GM12864 (cell line): ENCODE measurements at regions not wholly inside any gene's neighbourhood (a gene's known extent, or its start where the extent isn't known, plus 50 kb on each side); places are given as distances from the start of the nearest gene placed in this dataset.

Source experiments
- DNase-seq: peaks from one replicate; pipeline ENCODE4 v3.0.0-alpha.2; 2011; ENCODE audit warnings: low read depth
- H3K4me3 ChIP-seq: 2 replicates; pipeline ENCODE4 v1.5.1; 2011; ENCODE audit warnings: mild to moderate bottlenecking, low read depth, low read length, control low read depth
- CTCF ChIP-seq: IDR thresholded peaks from 2 replicates; pipeline ENCODE4 v1.5.1; 2011; ENCODE audit warnings: low read depth, mild to moderate bottlenecking, moderate library complexity, low read length, control low read depth, inconsistent platforms; ENCODE audit errors: missing control alignments

GRCh38 chr10:78374331-78375028 is 340.8 kb downstream of the RPS24 start:
- TF ChIP-seq CTCF = no peak
- DNase-seq = no peak
- H3K4me3 ChIP-seq = no peak overlapping the region

- no peak for DNase-seq
- TF ChIP-seq CTCF = no peak
- no peak overlapping the region for H3K4me3 ChIP-seq
Observed at GRCh38 chr10:78375854-78376785, 342.5 kb downstream of the RPS24 start.

- DNase-seq = no peak
- TF ChIP-seq CTCF = no peak
- no peak overlapping the region for H3K4me3 ChIP-seq
Observed at GRCh38 chr10:78377356-78377755, 343.7 kb downstream of the RPS24 start.

GRCh38 chr10:78378192-78378591 is 344.5 kb downstream of the RPS24 start:
- no peak overlapping the region for H3K4me3 ChIP-seq
- no peak for TF ChIP-seq CTCF
- no peak for DNase-seq

GRCh38 chr10:78381107-78381506 is 347.4 kb downstream of the RPS24 start:
- DNase-seq = no peak
- no peak overlapping the region for H3K4me3 ChIP-seq
- TF ChIP-seq CTCF = peak; percentile 18

GRCh38 chr10:78382047-78382446 is 348.4 kb downstream of the RPS24 start:
- H3K4me3 ChIP-seq = no peak overlapping the region
- DNase-seq = no peak
- TF ChIP-seq CTCF = no peak
